Panc1 (cell line): ENCODE measurements at regions not wholly inside any gene's neighbourhood (a gene's known extent, or its start where the extent isn't known, plus 50 kb on each side); places are given as distances from the start of the nearest gene placed in this dataset.

Experiments used
- ATAC-seq: fragments of 200-7000 bp; cut with Tn5 transposase; 2 replicates; pipeline ENCODE4 v1.9.1; 2020; ENCODE audit warnings: mild to moderate bottlenecking, moderate library complexity
- BruUV-seq: library from RNA; stranded (reverse); fragments of 400-500 nt; replicated peaks from 2 replicates; lab custom pipeline; 2021; lab: Mats Ljungman, UMichigan
- CTCF ChIA-PET: fragments of 300-600 bp; sonication (Branson Sonifier 250); formaldehyde crosslinking; loops from one replicate; lab custom pipeline; 2022; ENCODE audit warnings: antibody characterized with exemption; lab: Charles Lee
- POLR2A ChIA-PET: fragments of 300-600 bp; sonication (Branson Sonifier 250); formaldehyde crosslinking; loops from one replicate; lab custom pipeline; 2022; ENCODE audit warnings: antibody characterized with exemption; lab: Charles Lee
- DNase-seq: peaks from one replicate; pipeline ENCODE4 v3.0.0-alpha.2; 2010; ENCODE audit warnings: low read depth, low spot score
- H3K27ac ChIP-seq: 2 replicates; pipeline ENCODE4 v1.5.1; 2011; ENCODE audit warnings: mild to moderate bottlenecking, low read length, inconsistent platforms
- H3K27me3 ChIP-seq: fragments of 200-500 bp; sonication (Bioruptor generic); 2 replicates; pipeline ENCODE4 v1.6.0; 2014; ENCODE audit warnings: low read length, inconsistent platforms; ENCODE audit not compliant: control insufficient read depth, insufficient read depth
- H3K36me3 ChIP-seq: fragments of 200-500 bp; sonication (Bioruptor generic); 2 replicates; pipeline ENCODE4 v1.5.1; 2014; ENCODE audit warnings: inconsistent platforms, mild to moderate bottlenecking, low read length, moderate library complexity; ENCODE audit not compliant: control insufficient read depth, insufficient read depth
- H3K4me1 ChIP-seq: 2 replicates; pipeline ENCODE4 v1.5.1; 2011; ENCODE audit warnings: inconsistent platforms, mild to moderate bottlenecking, low read length, moderate library complexity; ENCODE audit not compliant: control insufficient read depth, insufficient read depth
- H3K4me3 ChIP-seq, 2 experiments: 2 replicates each; pipeline ENCODE4 v1.5.1; 2011 to 2012; ENCODE audit warnings: low read depth in 2 of 2, low read length in 2 of 2, mild to moderate bottlenecking in 2 of 2, inconsistent platforms in 1 of 2, moderate library complexity in 1 of 2
- H3K9me3 ChIP-seq: fragments of 200-500 bp; sonication (Bioruptor generic); 2 replicates; pipeline ENCODE4 v1.5.1; 2014; ENCODE audit warnings: low read depth, mild to moderate bottlenecking, inconsistent platforms, low read length, moderate library complexity; ENCODE audit not compliant: control insufficient read depth, insufficient read depth
- CTCF ChIP-seq: fragments of 450-650 bp; IDR thresholded peaks from 2 replicates; pipeline ENCODE4 v1.5.1; 2017; ENCODE audit warnings: mild to moderate bottlenecking
- POLR2AphosphoS5 ChIP-seq: IDR thresholded peaks from 2 replicates; pipeline ENCODE4 v1.6.1; 2012; ENCODE audit warnings: mild to moderate bottlenecking, low read depth, low read length, moderate library complexity
- REST ChIP-seq, 2 experiments: IDR thresholded peaks; 2 replicates each; pipeline ENCODE4 v1.6.1; 2011 to 2012; ENCODE audit warnings: low read depth in 2 of 2, control low read depth in 1 of 2, low read length in 1 of 2, mild to moderate bottlenecking in 1 of 2, moderate library complexity in 1 of 2; ENCODE audit not compliant: insufficient read depth in 1 of 2
- SIN3A ChIP-seq: IDR thresholded peaks from 2 replicates; pipeline ENCODE4 v1.6.1; 2012; ENCODE audit warnings: low read depth, mild to moderate bottlenecking, low read length, moderate library complexity, borderline replicate concordance; ENCODE audit not compliant: insufficient read depth
- TCF7L2 ChIP-seq: IDR thresholded peaks from 2 replicates; pipeline ENCODE4 v1.6.1; 2011; ENCODE audit warnings: mild to moderate bottlenecking, low read depth, low read length, inconsistent platforms
- in situ Hi-C: cut with HindIII; loops from 2 replicates; pipeline ENCODE4 v1.10.0; 2016; ENCODE audit warnings: low sequenced_read_pairs, low pct_unique_long_range_greater_than_20kb
- intact Hi-C: fragments of 100-400 bp; cut with micrococcal nuclease; formaldehyde crosslinking; loops from one replicate; pipeline ENCODE4 v1.10.0; 2022; ENCODE audit not compliant: unreplicated experiment

GRCh38 chr7:118079369-118079768, 104.6 kb upstream of the LSM8 start:
- no peak overlapping the region for H3K27ac ChIP-seq
- H3K36me3 ChIP-seq, result no peaks in the 10 kb centered on the region
- BruUV-seq, result no TSS peak
- TF ChIP-seq REST (IDR thresholded peaks at IDR 0.05; ENCODE audit: insufficient read depth in 1 of 2, low read depth in 2 of 2, low read length in 1 of 2) (no peak), TCF7L2 (no peak)
- no peak overlapping the region for H3K4me3 ChIP-seq
- ChIA-PET POLR2A (no interaction called here), CTCF (no interaction called here)
- DNase-seq (no peak), ATAC-seq (no peak)
- no peaks in the 10 kb centered on the region for H3K27me3 ChIP-seq
- intact Hi-C loops, result no loop called here
- H3K9me3 ChIP-seq, result no peaks in the 10 kb centered on the region
- in situ Hi-C loops, result no loop called here
- H3K4me1 ChIP-seq, result no peaks in the 10 kb centered on the region

GRCh38 chr7:118080947-118081346, 103.0 kb upstream of the LSM8 start:
- Histone ChIP-seq H3K27ac (no peak overlapping the region), H3K27me3 (no peaks in the 10 kb centered on the region), H3K36me3 (no peaks in the 10 kb centered on the region), H3K9me3 (no peaks in the 10 kb centered on the region), H3K4me1 (no peaks in the 10 kb centered on the region), H3K4me3 (no peak overlapping the region)
- DNase-seq (no peak), ATAC-seq (no peak)
- ChIA-PET POLR2A (no interaction called here), CTCF (no interaction called here)
- TF ChIP-seq TCF7L2 (no peak), REST (IDR thresholded peaks at IDR 0.05; ENCODE audit: insufficient read depth in 1 of 2, low read depth in 2 of 2, low read length in 1 of 2) (no peak), CTCF (no peak), SIN3A (no peak), POLR2AphosphoS5 (no peak)
- in situ Hi-C loops, result no loop called here
- no TSS peak for BruUV-seq
- intact Hi-C loops, result no loop called here
